Natural killer cell (primary cell): ENCODE measurements at regions not wholly inside any gene's neighbourhood (a gene's known extent, or its start where the extent isn't known, plus 50 kb on each side); places are given as distances from the start of the nearest gene placed in this dataset.

Source experiments
- ATAC-seq, 3 donors: fragments of 150-1000 bp in 2 of 3; fragments of 200-7000 bp in 1 of 3; cut with Tn5 transposase; 1 replicate in 1 of 3; 2 replicates in 2 of 3; pipeline ENCODE4 v1.10.0; 2021; ENCODE audit warnings: mild to moderate bottlenecking in 2 of 3, moderate library complexity in 2 of 3
- DNase-seq, 2 donors: peaks; one replicate each; pipeline versions ENCODE4 v3.0.0 to v3.0.0-alpha.2; 2013 to 2021; ENCODE audit warnings: mixed read lengths in 1 of 2
- H3K27ac ChIP-seq: one replicate; pipeline ENCODE4 v1.5.1; 2013; ENCODE audit warnings: mild to moderate bottlenecking, low read length
- H3K27me3 ChIP-seq: one replicate; pipeline ENCODE4 v1.6.1; 2013; ENCODE audit warnings: low read length; ENCODE audit not compliant: control insufficient read depth, insufficient read depth
- H3K36me3 ChIP-seq: one replicate; pipeline ENCODE4 v1.6.1; 2013; ENCODE audit warnings: low read length; ENCODE audit not compliant: control insufficient read depth, insufficient read depth
- H3K4me1 ChIP-seq: one replicate; pipeline ENCODE4 v1.6.1; 2013; ENCODE audit warnings: low read length; ENCODE audit not compliant: control insufficient read depth, insufficient read depth
- H3K4me3 ChIP-seq: one replicate; pipeline ENCODE4 v1.5.1; 2013; ENCODE audit warnings: low read length
- H3K9me3 ChIP-seq: one replicate; pipeline ENCODE4 v1.6.1; 2013; ENCODE audit warnings: low read length; ENCODE audit not compliant: control insufficient read depth, insufficient read depth
- H3K27ac Mint-ChIP-seq, 2 donors: one replicate each; pipeline ENCODE4 v1.8.0; 2022; ENCODE audit warnings: mild to moderate bottlenecking in 2 of 2, mixed read lengths in 2 of 2, moderate library complexity in 1 of 2
- H3K27me3 Mint-ChIP-seq, 2 donors: one replicate each; pipeline ENCODE4 v1.8.0; 2022; ENCODE audit warnings: low read depth in 2 of 2, mixed read lengths in 2 of 2
- H3K36me3 Mint-ChIP-seq: one replicate; pipeline ENCODE4 v1.8.0; 2022; ENCODE audit warnings: mixed read lengths
- H3K4me1 Mint-ChIP-seq, 2 donors: one replicate each; pipeline ENCODE4 v1.8.0; 2022; ENCODE audit warnings: mixed read lengths in 2 of 2
- H3K4me3 Mint-ChIP-seq: one replicate; pipeline ENCODE4 v1.8.0; 2022; ENCODE audit warnings: mild to moderate bottlenecking, moderate library complexity, mixed read lengths
- H3K9me3 Mint-ChIP-seq, 2 donors: one replicate each; pipeline ENCODE4 v1.8.0; 2022; ENCODE audit warnings: mixed read lengths in 2 of 2
- CTCF ChIP-seq: fragments of 200-600 bp; IDR thresholded peaks from one replicate; pipeline ENCODE4 v1.8.0; 2022; ENCODE audit warnings: antibody characterized with exemption
- WGBS: methylation state at CpG from one replicate; pipeline ENCODE4 v1.1.7; 2013; ENCODE audit warnings: missing lambda C conversion rate; ENCODE audit not compliant: insufficient coverage; 5-methylcytosine and 5-hydroxymethylcytosine counted together
- intact Hi-C: fragments of 100-400 bp; cut with micrococcal nuclease; formaldehyde crosslinking; loops from one replicate; pipeline ENCODE4 v1.14.2; 2022

DNA sequence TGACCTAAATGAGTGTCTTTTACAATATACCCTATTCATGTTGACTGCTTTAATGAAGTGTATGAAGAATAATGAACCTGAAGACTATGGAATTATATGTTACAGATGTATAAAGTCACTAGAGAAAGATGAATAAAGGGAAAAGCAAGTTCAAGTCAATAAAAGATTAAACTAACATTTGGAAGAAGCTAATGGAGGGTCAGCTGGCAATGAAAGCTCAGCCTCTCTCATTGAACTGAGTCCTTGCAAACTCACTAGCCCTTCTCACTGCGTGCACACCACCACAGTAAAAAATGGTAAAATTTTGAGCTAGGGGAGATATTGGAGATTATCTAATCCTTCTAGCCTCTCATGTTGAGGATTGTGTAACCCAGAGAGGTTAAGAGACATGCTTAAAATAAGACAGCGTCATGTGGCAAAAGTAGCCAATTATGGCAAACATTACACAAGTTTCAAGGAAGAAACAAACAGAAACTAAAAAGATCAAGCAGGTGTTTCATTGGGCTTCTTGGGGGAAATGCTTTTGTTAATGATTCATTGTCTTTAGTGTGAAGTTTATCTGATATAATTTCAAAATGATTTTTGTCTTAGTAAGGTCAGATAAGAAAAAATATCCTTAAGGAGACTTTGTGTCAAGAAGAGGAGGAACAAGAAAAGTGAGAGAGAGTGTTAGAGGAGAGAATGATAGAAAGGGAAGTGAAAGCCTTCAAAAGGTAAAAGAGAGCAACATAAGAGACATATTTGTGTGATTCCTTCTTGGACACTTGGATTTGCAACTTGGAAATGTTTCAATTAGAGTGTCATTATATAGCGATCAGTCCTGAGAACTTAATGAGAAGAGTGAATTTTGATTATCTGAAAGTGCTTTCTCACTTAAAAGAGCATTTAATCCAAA lies 893.7 kb upstream of the FAM98A start:
- Histone ChIP-seq H3K36me3 (no peaks in the 10 kb centered on the region), H3K9me3 (peaks cover 3% of the 10 kb centered on the region), H3K4me3 (no peak overlapping the region), H3K27me3 (no peaks in the 10 kb centered on the region), H3K4me1 (no peaks in the 10 kb centered on the region), H3K27ac (no peak overlapping the region)
- intact Hi-C loops: no loop called here
- 100% methylated on average over 1 of the region's 3 CpGs for WGBS
- H3K4me3 Mint-ChIP-seq: no peak overlapping the region
- H3K27me3 Mint-ChIP-seq: no peaks in the 10 kb centered on the region
- H3K9me3 Mint-ChIP-seq: peaks cover 9 to 13% of the 10 kb centered on the region in 2 donors
- no peaks in the 10 kb centered on the region for H3K36me3 Mint-ChIP-seq
- DNase-seq (no peak), ATAC-seq (no peak)
- no peak for TF ChIP-seq CTCF
- no peaks in the 10 kb centered on the region for H3K4me1 Mint-ChIP-seq
- H3K27ac Mint-ChIP-seq: no peak overlapping the region

DNA sequence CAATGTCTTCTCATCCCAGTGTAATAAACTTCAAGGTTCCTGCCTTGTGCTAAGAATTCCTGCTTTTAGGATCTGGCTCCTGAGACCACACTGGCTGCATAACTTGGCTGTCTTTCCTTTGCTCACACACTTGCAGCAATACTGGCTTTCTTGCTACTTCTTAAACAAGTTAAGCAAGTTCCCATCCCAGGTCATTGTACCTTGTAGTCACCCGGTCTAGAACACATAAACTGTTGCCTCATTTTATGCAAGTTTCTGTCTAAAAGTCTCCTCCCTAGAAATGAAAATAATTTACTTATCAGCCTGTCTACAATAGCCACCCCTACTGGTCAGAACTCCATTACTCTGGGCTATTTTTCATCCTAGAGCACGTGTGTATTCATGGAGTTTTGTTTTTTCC lies 887.9 kb upstream of the FAM98A start:
- 93% methylated on average over 1 of the region's 2 CpGs for WGBS
- no peaks in the 10 kb centered on the region for H3K27me3 Mint-ChIP-seq
- Histone ChIP-seq H3K4me1 (no peaks in the 10 kb centered on the region), H3K27ac (no peak overlapping the region), H3K36me3 (no peaks in the 10 kb centered on the region), H3K27me3 (no peaks in the 10 kb centered on the region), H3K9me3 (peaks cover 8% of the 10 kb centered on the region), H3K4me3 (no peak overlapping the region)
- H3K4me1 Mint-ChIP-seq: no peaks in the 10 kb centered on the region
- no peak for DNase-seq
- peaks cover 6% of the 10 kb centered on the region in 2 donors for H3K9me3 Mint-ChIP-seq
- H3K4me3 Mint-ChIP-seq: no peak overlapping the region
- intact Hi-C loops: no loop called here
- H3K27ac Mint-ChIP-seq: no peak overlapping the region
- TF ChIP-seq CTCF: no peak
- H3K36me3 Mint-ChIP-seq: no peaks in the 10 kb centered on the region
- ATAC-seq: no peak

- Histone ChIP-seq H3K4me3 (no peak overlapping the region), H3K4me1 (no peaks in the 10 kb centered on the region), H3K9me3 (peaks cover 3% of the 10 kb centered on the region), H3K36me3 (no peaks in the 10 kb centered on the region), H3K27ac (no peak overlapping the region), H3K27me3 (no peaks in the 10 kb centered on the region)
- no peak overlapping the region for H3K4me3 Mint-ChIP-seq
- 81% methylated on average over 2 of the region's 3 CpGs for WGBS
- H3K9me3 Mint-ChIP-seq: peaks cover 2 to 4% of the 10 kb centered on the region in 2 donors
- DNase-seq (no peak), ATAC-seq (no peak)
- H3K27ac Mint-ChIP-seq: no peak overlapping the region
- peaks cover 9% of the 10 kb centered on the region for H3K36me3 Mint-ChIP-seq
- H3K4me1 Mint-ChIP-seq: no peaks in the 10 kb centered on the region
- no peaks in the 10 kb centered on the region for H3K27me3 Mint-ChIP-seq
- TF ChIP-seq CTCF: no peak
- intact Hi-C loops: no loop called here
Measured at GRCh38 chr2:34481542-34481941, 882.4 kb upstream of the FAM98A start.

GRCh38 chr2:34480366-34480765 lies 881.3 kb upstream of the FAM98A start:
- H3K4me3 Mint-ChIP-seq: no peak overlapping the region
- H3K4me1 ChIP-seq: no peaks in the 10 kb centered on the region
- intact Hi-C loops: no loop called here
- ATAC-seq: no peak
- no peaks in the 10 kb centered on the region for H3K27me3 ChIP-seq
- no peak overlapping the region for H3K4me3 ChIP-seq
- H3K9me3 ChIP-seq: no peaks in the 10 kb centered on the region
- TF ChIP-seq CTCF: no peak
- peaks cover 2 to 6% of the 10 kb centered on the region in 2 donors for H3K9me3 Mint-ChIP-seq
- H3K4me1 Mint-ChIP-seq: no peaks in the 10 kb centered on the region
- no CpG with 5 or more reads among the region's 2 CpGs for WGBS
- H3K27me3 Mint-ChIP-seq: no peaks in the 10 kb centered on the region
- no peak overlapping the region for H3K27ac ChIP-seq
- no peak for DNase-seq
- no peak overlapping the region for H3K27ac Mint-ChIP-seq
- H3K36me3 Mint-ChIP-seq: peaks cover 9% of the 10 kb centered on the region
- no peaks in the 10 kb centered on the region for H3K36me3 ChIP-seq
